Glutamatergic neuron (in vitro differentiated cells): ENCODE measurements at regions not wholly inside any gene's neighbourhood (a gene's known extent, or its start where the extent isn't known, plus 50 kb on each side); places are given as distances from the start of the nearest gene placed in this dataset.
A peak's percentile ranks its signal among the peaks of the same experiment; 100 is the strongest.

Experiments
- DNase-seq: peaks from one replicate; pipeline ENCODE4 v3.0.0; 2022
- H3K27ac Mint-ChIP-seq: one replicate; pipeline ENCODE4 v1.8.0; 2020; ENCODE audit warnings: mild to moderate bottlenecking, mixed read lengths, inconsistent platforms; ENCODE audit not compliant: unreplicated experiment
- H3K27me3 Mint-ChIP-seq: one replicate; pipeline ENCODE4 v1.8.0; 2020; ENCODE audit warnings: mild to moderate bottlenecking, moderate library complexity, mixed read lengths, inconsistent platforms; ENCODE audit not compliant: unreplicated experiment
- H3K36me3 Mint-ChIP-seq: one replicate; pipeline ENCODE4 v1.8.0; 2020; ENCODE audit warnings: mild to moderate bottlenecking, mixed read lengths, inconsistent platforms; ENCODE audit not compliant: unreplicated experiment
- H3K4me1 Mint-ChIP-seq: one replicate; pipeline ENCODE4 v1.8.0; 2020; ENCODE audit warnings: mild to moderate bottlenecking, low read depth, mixed read lengths, inconsistent platforms; ENCODE audit not compliant: unreplicated experiment
- H3K4me3 Mint-ChIP-seq: one replicate; pipeline ENCODE4 v1.8.0; 2020; ENCODE audit warnings: mild to moderate bottlenecking, mixed read lengths, inconsistent platforms; ENCODE audit not compliant: unreplicated experiment
- H3K9me3 Mint-ChIP-seq: one replicate; pipeline ENCODE4 v1.8.0; 2020; ENCODE audit warnings: mild to moderate bottlenecking, moderate library complexity, mixed read lengths, inconsistent platforms; ENCODE audit not compliant: unreplicated experiment
- TF ChIP-seq, protein P1 (sequence below): fragments of 200-600 bp; sonication (generic); IDR thresholded peaks from one replicate; pipeline ENCODE4 v1.5.0; 2021; ENCODE audit not compliant: partially characterized antibody, unreplicated experiment

- Mint-ChIP-seq H3K4me1 (peaks cover 33% of the 10 kb centered on the region), H3K27ac (peak overlapping the region; percentile 16), H3K27me3 (peaks cover 4% of the 10 kb centered on the region), H3K4me3 (no peak overlapping the region), H3K36me3 (peaks cover 13% of the 10 kb centered on the region), H3K9me3 (peaks cover 8% of the 10 kb centered on the region)
- DNase-seq = no peak
- TF ChIP-seq, protein P1, sequence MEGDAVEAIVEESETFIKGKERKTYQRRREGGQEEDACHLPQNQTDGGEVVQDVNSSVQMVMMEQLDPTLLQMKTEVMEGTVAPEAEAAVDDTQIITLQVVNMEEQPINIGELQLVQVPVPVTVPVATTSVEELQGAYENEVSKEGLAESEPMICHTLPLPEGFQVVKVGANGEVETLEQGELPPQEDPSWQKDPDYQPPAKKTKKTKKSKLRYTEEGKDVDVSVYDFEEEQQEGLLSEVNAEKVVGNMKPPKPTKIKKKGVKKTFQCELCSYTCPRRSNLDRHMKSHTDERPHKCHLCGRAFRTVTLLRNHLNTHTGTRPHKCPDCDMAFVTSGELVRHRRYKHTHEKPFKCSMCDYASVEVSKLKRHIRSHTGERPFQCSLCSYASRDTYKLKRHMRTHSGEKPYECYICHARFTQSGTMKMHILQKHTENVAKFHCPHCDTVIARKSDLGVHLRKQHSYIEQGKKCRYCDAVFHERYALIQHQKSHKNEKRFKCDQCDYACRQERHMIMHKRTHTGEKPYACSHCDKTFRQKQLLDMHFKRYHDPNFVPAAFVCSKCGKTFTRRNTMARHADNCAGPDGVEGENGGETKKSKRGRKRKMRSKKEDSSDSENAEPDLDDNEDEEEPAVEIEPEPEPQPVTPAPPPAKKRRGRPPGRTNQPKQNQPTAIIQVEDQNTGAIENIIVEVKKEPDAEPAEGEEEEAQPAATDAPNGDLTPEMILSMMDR = no peak
These were observed 329.6 kb upstream of the ACVR2A start for GRCh38 chr2:147515213-147515612.

- peak overlapping the region; percentile 94 for H3K27ac Mint-ChIP-seq
- H3K4me3 Mint-ChIP-seq = peak overlapping the region; percentile 77
- H3K4me1 Mint-ChIP-seq = peaks cover 40% of the 10 kb centered on the region
- H3K36me3 Mint-ChIP-seq = no peaks in the 10 kb centered on the region
- H3K9me3 Mint-ChIP-seq = peaks cover 8% of the 10 kb centered on the region
- TF ChIP-seq, protein P1 = no peak
- H3K27me3 Mint-ChIP-seq = peaks cover 4% of the 10 kb centered on the region
- peak; percentile 39 for DNase-seq
These were observed 332.6 kb upstream of the ACVR2A start for GRCh38 chr2:147512206-147512605.

DNA sequence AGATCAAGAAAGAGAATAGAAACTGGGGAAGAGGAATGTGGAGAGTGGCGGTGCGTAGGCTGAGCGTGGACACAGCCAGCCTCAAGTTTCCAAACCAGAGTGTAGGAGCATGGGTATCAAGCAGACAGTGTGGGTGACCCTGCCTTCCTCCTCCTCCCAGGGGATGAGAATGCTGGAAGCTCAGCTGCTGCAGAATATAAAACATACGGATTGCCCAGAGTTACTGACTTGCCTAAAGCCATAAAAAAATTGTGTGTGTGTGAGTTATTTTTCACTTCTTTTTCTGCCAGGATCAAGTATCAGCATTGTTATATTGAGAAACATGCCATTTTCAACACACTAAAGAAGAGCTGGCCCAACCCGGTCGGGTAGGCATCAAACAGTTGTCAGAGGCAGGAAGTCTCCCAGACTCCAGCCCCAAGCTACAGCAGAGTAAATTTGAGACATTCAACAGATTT is 333.3 kb upstream of the ACVR2A start:
- peak; percentile 42 for DNase-seq
- peak overlapping the region; percentile 77 for H3K4me3 Mint-ChIP-seq
- H3K36me3 Mint-ChIP-seq = no peaks in the 10 kb centered on the region
- peaks cover 4% of the 10 kb centered on the region for H3K27me3 Mint-ChIP-seq
- TF ChIP-seq, protein P1 = no peak
- peaks cover 40% of the 10 kb centered on the region for H3K4me1 Mint-ChIP-seq
- H3K9me3 Mint-ChIP-seq = peaks cover 8% of the 10 kb centered on the region
- peak overlapping the region; percentile 94 for H3K27ac Mint-ChIP-seq

- Mint-ChIP-seq H3K9me3 (peaks cover 8% of the 10 kb centered on the region), H3K4me1 (peaks cover 37% of the 10 kb centered on the region), H3K4me3 (no peak overlapping the region), H3K36me3 (no peaks in the 10 kb centered on the region), H3K27ac (peak overlapping the region; percentile 60), H3K27me3 (peaks cover 2% of the 10 kb centered on the region)
- TF ChIP-seq, protein P1 = no peak
- DNase-seq = no peak
These were observed 335.0 kb upstream of the ACVR2A start for GRCh38 chr2:147509821-147510220.

GRCh38 chr2:147506889-147507288 is 337.9 kb upstream of the ACVR2A start:
- H3K36me3 Mint-ChIP-seq = no peaks in the 10 kb centered on the region
- H3K9me3 Mint-ChIP-seq = peaks cover 8% of the 10 kb centered on the region
- H3K4me3 Mint-ChIP-seq = no peak overlapping the region

More at GRCh38 chr2:147506889-147507288, 337.9 kb upstream of the ACVR2A start:
- no peak for DNase-seq
- H3K4me1 Mint-ChIP-seq = peaks cover 28% of the 10 kb centered on the region
- no peak overlapping the region for H3K27ac Mint-ChIP-seq
- H3K27me3 Mint-ChIP-seq = peaks cover 2% of the 10 kb centered on the region
- TF ChIP-seq, protein P1 = no peak
